PC-3 (cell line): ENCODE measurements at regions not wholly inside any gene's neighbourhood (a gene's known extent, or its start where the extent isn't known, plus 50 kb on each side); places are given as distances from the start of the nearest gene placed in this dataset.

Experiments used
- ATAC-seq: fragments of 200-7000 bp; cut with Tn5 transposase; 2 replicates; pipeline ENCODE4 v1.9.1; 2020; ENCODE audit warnings: mild to moderate bottlenecking, moderate library complexity
- BruUV-seq: library from RNA; stranded (reverse); fragments of 400-500 nt; replicated peaks from 2 replicates; lab custom pipeline; 2021; lab: Mats Ljungman, UMichigan
- CTCF ChIA-PET: fragments of 300-600 bp; sonication (Branson Sonifier 250); formaldehyde crosslinking; loops from one replicate; lab custom pipeline; 2022; ENCODE audit warnings: antibody characterized with exemption; lab: Charles Lee
- POLR2A ChIA-PET: fragments of 300-600 bp; sonication (Branson Sonifier 250); formaldehyde crosslinking; loops from one replicate; lab custom pipeline; 2022; ENCODE audit warnings: antibody characterized with exemption; ENCODE audit not compliant: unreplicated experiment; lab: Charles Lee
- DNase-seq: peaks from one replicate; pipeline ENCODE4 v3.0.0-alpha.2; 2015
- H2AFZ ChIP-seq: fragments of 300-600 bp; sonication (generic); 2 replicates; pipeline ENCODE4 v1.6.0; 2016; ENCODE audit warnings: antibody characterized with exemption, low read length
- H3F3A ChIP-seq: fragments of 300-600 bp; sonication (generic); one replicate; pipeline ENCODE4 v1.6.0; 2017; ENCODE audit warnings: antibody characterized with exemption, low read length, control low read depth, mild to moderate bottlenecking; ENCODE audit not compliant: unreplicated experiment
- H3K27ac ChIP-seq: fragments of 300-600 bp; sonication (generic); 2 replicates; pipeline ENCODE4 v1.5.1; 2016; ENCODE audit warnings: mild to moderate bottlenecking, low read length
- H3K27me3 ChIP-seq: fragments of 300-600 bp; sonication (generic); 2 replicates; pipeline ENCODE4 v1.6.1; 2016; ENCODE audit warnings: low read length, mixed read lengths
- H3K36me3 ChIP-seq: fragments of 300-600 bp; sonication (generic); 2 replicates; pipeline ENCODE4 v1.6.1; 2016; ENCODE audit warnings: low read depth, mixed run types, low read length, mixed read lengths
- H3K4me1 ChIP-seq: fragments of 300-600 bp; sonication (generic); 2 replicates; pipeline ENCODE4 v1.5.1; 2016; ENCODE audit warnings: low read length; ENCODE audit not compliant: insufficient read depth
- H3K4me2 ChIP-seq: fragments of 300-600 bp; sonication (generic); 2 replicates; pipeline ENCODE4 v1.6.0; 2016; ENCODE audit warnings: low read length
- H3K4me3 ChIP-seq: fragments of 300-600 bp; sonication (generic); 2 replicates; pipeline ENCODE4 v1.5.1; 2016; ENCODE audit warnings: mild to moderate bottlenecking, low read length, mixed read lengths
- H3K79me2 ChIP-seq: fragments of 300-600 bp; sonication (generic); 2 replicates; pipeline ENCODE4 v1.6.1; 2017; ENCODE audit warnings: low read length, mixed read lengths
- H3K9ac ChIP-seq: fragments of 300-600 bp; sonication (generic); 2 replicates; pipeline ENCODE4 v1.6.0; 2016; ENCODE audit warnings: mild to moderate bottlenecking, low read length
- H3K9me2 ChIP-seq: fragments of 300-600 bp; sonication (generic); replicated peaks from 2 replicates; pipeline ENCODE4 v1.6.1; 2016; ENCODE audit warnings: mixed run types, low read length, mixed read lengths
- H3K9me3 ChIP-seq: fragments of 300-600 bp; sonication (generic); 2 replicates; pipeline ENCODE4 v1.6.1; 2016; ENCODE audit warnings: low read length, mixed read lengths
- H4K20me1 ChIP-seq: fragments of 300-600 bp; sonication (generic); 2 replicates; pipeline ENCODE4 v1.6.1; 2016; ENCODE audit warnings: low read length, mixed read lengths
- EZH2 ChIP-seq: fragments of 300-600 bp; sonication (generic); IDR thresholded peaks from one replicate; pipeline ENCODE4 v1.6.1; 2017; ENCODE audit warnings: antibody characterized with exemption, mild to moderate bottlenecking, low read length; ENCODE audit not compliant: unreplicated experiment
- EZH2phosphoT487 ChIP-seq: fragments of 300-600 bp; sonication (generic); IDR thresholded peaks from 2 replicates; pipeline ENCODE4 v1.6.1; 2018; ENCODE audit warnings: mild to moderate bottlenecking, antibody characterized with exemption, low read length, borderline replicate concordance
- intact Hi-C: fragments of 100-400 bp; cut with micrococcal nuclease; formaldehyde crosslinking; loops from 2 replicates; pipeline ENCODE4 v1.9.0; 2023
- TF ChIP-seq, protein P1 (sequence below): fragments of 300-600 bp; sonication (generic); conservative IDR thresholded peaks from 2 replicates; pipeline ENCODE4 v1.5.1; 2017; ENCODE audit warnings: antibody characterized with exemption, low read depth, mild to moderate bottlenecking, low read length

DNA sequence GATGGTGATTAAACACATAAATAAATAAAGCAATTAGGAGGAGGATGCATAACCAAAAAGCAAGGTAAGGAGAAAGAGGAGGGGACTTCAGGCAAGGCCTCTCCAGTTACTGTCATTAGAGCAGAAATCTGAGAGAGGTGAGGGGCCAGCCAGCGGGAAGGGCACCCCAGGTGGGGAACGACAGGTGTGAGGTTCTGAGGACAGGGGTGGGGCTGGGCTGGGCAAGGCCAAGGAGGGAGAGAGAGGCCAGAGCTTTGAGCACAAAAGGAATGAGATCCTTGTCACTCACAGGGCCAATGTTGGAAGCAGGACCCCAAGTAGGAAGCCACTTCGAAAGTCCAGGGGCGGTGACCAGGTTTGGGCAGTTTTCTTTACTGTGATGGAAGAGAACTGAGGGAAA lies 182.2 kb upstream of the RAB4A start:
- H3K4me2 ChIP-seq: no peak overlapping the region
- ChIA-PET POLR2A (no interaction called here), CTCF (no interaction called here)
- H3K4me3 ChIP-seq: no peak overlapping the region
- peaks cover 43% of the 10 kb centered on the region for H3K27me3 ChIP-seq
- no TSS peak for BruUV-seq
- H3K9me3 ChIP-seq: no peaks in the 10 kb centered on the region
- intact Hi-C loops: no loop called here
- H3K4me1 ChIP-seq: peaks cover 9% of the 10 kb centered on the region
- H2AFZ ChIP-seq: no peak overlapping the region
- H3K27ac ChIP-seq: no peak overlapping the region
- no peak overlapping the region for H3K9ac ChIP-seq
- no peak for TF ChIP-seq EZH2phosphoT487
- TF ChIP-seq, protein P1, sequence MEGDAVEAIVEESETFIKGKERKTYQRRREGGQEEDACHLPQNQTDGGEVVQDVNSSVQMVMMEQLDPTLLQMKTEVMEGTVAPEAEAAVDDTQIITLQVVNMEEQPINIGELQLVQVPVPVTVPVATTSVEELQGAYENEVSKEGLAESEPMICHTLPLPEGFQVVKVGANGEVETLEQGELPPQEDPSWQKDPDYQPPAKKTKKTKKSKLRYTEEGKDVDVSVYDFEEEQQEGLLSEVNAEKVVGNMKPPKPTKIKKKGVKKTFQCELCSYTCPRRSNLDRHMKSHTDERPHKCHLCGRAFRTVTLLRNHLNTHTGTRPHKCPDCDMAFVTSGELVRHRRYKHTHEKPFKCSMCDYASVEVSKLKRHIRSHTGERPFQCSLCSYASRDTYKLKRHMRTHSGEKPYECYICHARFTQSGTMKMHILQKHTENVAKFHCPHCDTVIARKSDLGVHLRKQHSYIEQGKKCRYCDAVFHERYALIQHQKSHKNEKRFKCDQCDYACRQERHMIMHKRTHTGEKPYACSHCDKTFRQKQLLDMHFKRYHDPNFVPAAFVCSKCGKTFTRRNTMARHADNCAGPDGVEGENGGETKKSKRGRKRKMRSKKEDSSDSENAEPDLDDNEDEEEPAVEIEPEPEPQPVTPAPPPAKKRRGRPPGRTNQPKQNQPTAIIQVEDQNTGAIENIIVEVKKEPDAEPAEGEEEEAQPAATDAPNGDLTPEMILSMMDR: no peak
- no peak for TF ChIP-seq EZH2
- H3K9me2 ChIP-seq: no peaks in the 10 kb centered on the region
- ATAC-seq: no peak
- no peaks in the 10 kb centered on the region for H3K79me2 ChIP-seq
- H3K36me3 ChIP-seq: no peaks in the 10 kb centered on the region
- no peak for DNase-seq
- H4K20me1 ChIP-seq: no peaks in the 10 kb centered on the region
- H3F3A ChIP-seq: no peaks in the 10 kb centered on the region

DNA sequence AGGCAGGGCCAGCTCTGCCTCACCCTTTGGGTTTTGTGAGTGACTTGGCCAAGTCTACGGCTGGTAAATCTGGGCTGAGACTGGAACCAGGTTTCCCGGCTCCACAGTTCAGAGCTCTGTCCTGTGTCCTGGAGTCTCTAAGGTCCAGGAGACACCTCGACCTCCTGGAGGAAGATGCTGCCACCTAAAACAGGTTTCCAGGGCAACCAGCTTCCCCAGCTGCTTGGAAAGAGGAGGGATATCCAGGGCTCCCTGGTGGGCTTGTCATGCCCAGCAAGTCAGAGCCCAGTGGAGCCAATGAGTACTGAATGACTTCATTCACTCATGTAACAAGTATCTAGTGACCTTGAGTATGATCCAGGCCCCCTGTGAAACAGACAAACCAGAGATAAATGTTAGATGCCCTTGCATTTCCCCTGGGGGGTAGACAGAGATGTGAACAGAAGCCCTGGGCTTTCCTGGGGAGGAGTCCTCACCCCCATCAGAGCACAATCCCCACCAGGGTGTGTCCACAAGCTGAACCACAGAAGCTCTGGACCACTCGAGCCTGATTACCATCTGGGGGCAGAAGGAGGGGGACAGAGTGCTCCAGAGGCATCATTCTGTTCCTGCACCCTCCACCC lies 181.2 kb upstream of the RAB4A start:
- no peaks in the 10 kb centered on the region for H3F3A ChIP-seq
- TF ChIP-seq EZH2 (no peak), EZH2phosphoT487 (no peak)
- TF ChIP-seq, protein P1: no peak
- no peaks in the 10 kb centered on the region for H3K79me2 ChIP-seq
- H3K4me3 ChIP-seq: no peak overlapping the region
- ATAC-seq: no peak
- H3K27me3 ChIP-seq: peaks cover 42% of the 10 kb centered on the region
- intact Hi-C loops: no loop called here
- ChIA-PET CTCF (no interaction called here), POLR2A (no interaction called here)
- no peaks in the 10 kb centered on the region for H4K20me1 ChIP-seq
- no peaks in the 10 kb centered on the region for H3K9me3 ChIP-seq
- BruUV-seq: no TSS peak
- no peaks in the 10 kb centered on the region for H3K36me3 ChIP-seq
- no peak overlapping the region for H2AFZ ChIP-seq
- H3K27ac ChIP-seq: no peak overlapping the region
- no peaks in the 10 kb centered on the region for H3K9me2 ChIP-seq
- no peak overlapping the region for H3K9ac ChIP-seq
- no peak overlapping the region for H3K4me2 ChIP-seq
- peaks cover 16% of the 10 kb centered on the region for H3K4me1 ChIP-seq
- DNase-seq: no peak

DNA sequence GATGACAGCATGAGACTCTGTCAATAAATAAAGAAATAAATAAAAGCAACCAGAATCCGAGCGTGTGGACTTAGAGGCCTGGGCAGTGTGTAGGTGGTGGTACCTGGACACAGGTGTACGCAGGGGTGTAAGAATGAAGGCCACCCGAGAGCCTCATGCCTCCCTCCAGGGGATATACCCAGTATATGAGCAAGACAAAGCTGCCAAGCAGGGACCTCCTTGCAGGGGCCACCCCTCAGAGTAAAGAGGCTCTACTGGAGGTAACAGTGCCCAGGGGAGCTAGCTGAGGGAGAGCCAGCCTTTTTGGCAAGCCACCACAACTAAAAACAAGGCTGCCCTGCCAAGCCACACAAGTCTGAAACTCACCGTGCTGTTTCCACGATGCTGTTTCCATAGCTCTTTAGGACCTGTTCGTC lies 179.2 kb upstream of the RAB4A start:
- CTCF ChIA-PET: no interaction called here
- POLR2A ChIA-PET: no interaction called here
- BruUV-seq: no TSS peak

More for the DNA sequence above, 179.2 kb upstream of the RAB4A start:
- H4K20me1 ChIP-seq: no peaks in the 10 kb centered on the region
- peaks cover 24% of the 10 kb centered on the region for H3K27me3 ChIP-seq
- no peak for DNase-seq
- TF ChIP-seq, protein P1: no peak
- no peak for TF ChIP-seq EZH2
- no peak for TF ChIP-seq EZH2phosphoT487
- H3K36me3 ChIP-seq: no peaks in the 10 kb centered on the region
- no peak overlapping the region for H3K4me3 ChIP-seq
- no peak overlapping the region for H3K9ac ChIP-seq
- no peak overlapping the region for H2AFZ ChIP-seq
- H3F3A ChIP-seq: no peaks in the 10 kb centered on the region
- H3K27ac ChIP-seq: no peak overlapping the region
- ATAC-seq: no peak
- no peaks in the 10 kb centered on the region for H3K9me3 ChIP-seq
- intact Hi-C loops: no loop called here
- peaks cover 21% of the 10 kb centered on the region for H3K4me1 ChIP-seq
- H3K9me2 ChIP-seq: no peaks in the 10 kb centered on the region
- no peaks in the 10 kb centered on the region for H3K79me2 ChIP-seq
- H3K4me2 ChIP-seq: no peak overlapping the region
